GM21360 (cell line): ENCODE measurements at regions not wholly inside any gene's neighbourhood (a gene's known extent, or its start where the extent isn't known, plus 50 kb on each side); places are given as distances from the start of the nearest gene placed in this dataset.
A peak's percentile ranks its signal among the peaks of the same experiment; 100 is the strongest.
"Not testable (repeated sequence)": the region's sequence is repeated elsewhere in the genome, so short reads cannot be mapped to it uniquely, and the experiment has no call there.

Experiments
- ATAC-seq: cut with Tn5 transposase; IDR thresholded peaks from one replicate; pipeline ENCODE4 v1.9.1; 2021; ENCODE audit warnings: mild to moderate bottlenecking, moderate library complexity; ENCODE audit not compliant: unreplicated experiment

DNA sequence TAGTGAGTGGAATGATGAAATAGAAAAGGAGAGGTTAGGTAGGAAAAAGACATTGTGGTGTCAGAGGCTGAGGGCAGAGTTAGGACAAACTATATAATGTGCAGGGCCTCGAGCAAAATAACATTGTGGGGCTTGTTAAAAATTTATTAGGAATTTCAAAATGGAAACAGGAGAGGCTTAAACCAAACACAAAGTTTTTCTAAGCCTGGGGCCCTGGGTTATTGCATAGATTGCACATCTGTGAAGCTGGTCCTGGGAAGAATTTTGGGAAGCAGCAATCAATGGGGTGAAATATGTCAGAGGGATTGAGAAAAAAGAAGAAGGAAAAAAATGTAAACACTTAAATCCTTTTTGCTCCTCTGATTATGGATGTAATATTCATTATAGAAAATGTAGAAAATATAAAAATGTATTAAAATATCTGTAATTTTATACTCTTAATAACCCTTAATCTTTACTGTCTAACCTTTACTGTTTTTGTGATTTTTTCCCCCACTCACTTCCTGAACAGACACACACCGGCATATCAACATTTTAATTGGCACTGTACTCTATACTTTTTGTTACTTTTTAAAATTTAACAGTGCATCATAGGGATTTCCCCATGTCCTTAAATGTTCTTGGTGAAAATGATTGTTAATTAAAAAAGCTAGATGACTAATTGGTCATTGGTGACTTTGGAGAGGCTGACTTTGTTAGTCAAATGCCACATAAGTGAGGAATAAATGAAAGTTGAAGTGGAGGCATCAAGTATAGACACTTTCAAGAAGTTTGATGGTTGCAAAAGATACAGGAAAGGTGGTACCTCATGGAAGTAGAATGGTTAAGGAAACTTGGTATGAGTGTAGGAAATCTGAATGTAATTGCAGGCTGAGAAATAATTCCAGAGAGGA is 183.4 kb downstream of the NFKBIZ start:
- ATAC-seq, result no peak

DNA sequence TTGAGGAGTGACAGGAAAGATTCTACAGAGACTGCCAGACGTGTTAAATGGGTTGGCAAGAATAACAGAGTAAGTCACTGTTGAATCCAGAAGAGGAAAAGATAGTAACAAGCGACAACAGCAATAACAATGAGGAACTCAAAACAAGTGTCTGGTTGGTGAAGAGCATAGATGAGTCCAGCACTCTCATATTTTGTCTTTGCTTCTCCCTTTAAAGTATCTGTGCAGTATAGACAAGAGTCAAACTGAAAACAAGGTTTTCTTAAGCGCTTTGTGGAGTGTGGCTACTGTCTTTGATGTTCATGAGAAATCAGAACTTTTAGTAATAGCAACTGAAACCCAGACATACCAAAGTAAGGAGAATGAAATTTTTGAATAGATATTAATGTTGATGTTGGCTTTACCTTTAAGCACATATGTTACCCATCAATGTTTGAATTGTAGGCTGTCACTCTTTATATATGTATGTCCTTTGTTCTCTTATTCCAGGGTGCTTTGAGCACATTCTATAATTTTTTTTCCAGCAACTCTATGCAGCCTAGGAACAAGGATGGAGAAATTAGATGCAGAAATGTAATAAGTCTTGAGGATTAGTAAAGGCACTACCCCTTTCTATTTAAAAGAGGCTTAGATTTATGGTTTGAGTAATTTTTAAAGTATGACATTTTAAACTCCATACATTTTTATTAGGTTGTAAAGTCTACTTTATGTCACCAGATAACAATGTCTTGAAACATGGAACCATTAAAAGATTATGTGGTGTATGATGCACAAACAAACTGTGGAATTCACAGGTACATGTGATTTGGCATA is 185.5 kb downstream of the NFKBIZ start:
- ATAC-seq, result peak; percentile 44

DNA sequence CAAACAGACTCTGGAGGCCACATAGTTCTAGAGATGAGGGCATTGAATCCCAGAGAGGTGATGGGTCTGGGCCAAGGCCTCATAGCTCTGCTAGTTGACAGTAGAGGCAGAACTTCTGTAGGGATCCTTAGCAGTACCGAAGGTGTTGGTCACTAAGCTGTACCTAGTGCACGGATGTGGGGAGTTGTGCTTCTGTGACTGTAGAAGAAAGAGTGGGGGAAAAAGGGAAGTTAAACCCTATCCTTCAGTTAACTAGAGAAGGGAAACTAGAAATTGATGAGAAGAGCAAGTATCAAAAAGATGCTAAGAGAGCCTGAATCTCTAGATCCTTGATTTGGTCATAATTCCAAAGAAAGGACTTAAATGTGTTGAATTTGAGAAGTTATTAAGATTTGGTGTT is 186.7 kb downstream of the NFKBIZ start:
- peak; percentile 47 for ATAC-seq

DNA sequence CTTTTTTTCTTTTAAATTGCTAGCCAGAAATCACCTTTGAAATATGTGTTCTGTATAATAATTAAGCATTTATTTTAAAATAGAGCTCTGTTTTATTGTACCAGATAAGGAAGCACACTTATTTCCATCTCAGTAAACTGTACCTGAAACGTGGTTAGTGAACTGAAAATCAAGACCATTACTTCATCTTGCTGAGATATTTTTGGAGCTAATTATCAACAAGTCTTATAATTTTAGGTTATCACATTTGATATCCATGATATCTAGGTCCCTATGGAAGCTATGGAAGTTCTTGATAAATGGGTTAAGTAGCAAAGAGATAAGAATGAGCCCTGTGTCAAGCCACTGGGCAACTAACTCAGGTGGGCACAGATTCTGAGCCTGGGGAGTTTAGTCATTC is 187.2 kb downstream of the NFKBIZ start:
- ATAC-seq, result no peak

DNA sequence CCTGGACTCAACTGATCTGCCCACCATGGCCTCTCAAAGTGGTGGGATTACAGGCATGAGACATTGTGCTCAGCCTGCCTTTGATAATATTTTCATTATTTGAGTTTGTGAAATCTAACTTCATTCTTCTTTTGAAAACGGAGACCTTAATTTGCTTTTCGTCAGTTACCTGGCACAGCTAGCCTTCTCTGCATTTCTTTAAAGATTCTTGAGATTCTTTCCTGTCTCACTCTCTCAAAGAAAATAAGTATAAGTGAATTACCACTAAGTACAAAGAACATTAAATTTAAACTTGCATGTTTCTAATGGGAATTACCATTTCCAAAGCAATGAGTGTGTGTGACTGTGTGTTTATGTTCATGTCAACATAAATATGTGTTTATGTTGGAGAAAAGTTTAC is 187.9 kb downstream of the NFKBIZ start:
- no peak for ATAC-seq

DNA sequence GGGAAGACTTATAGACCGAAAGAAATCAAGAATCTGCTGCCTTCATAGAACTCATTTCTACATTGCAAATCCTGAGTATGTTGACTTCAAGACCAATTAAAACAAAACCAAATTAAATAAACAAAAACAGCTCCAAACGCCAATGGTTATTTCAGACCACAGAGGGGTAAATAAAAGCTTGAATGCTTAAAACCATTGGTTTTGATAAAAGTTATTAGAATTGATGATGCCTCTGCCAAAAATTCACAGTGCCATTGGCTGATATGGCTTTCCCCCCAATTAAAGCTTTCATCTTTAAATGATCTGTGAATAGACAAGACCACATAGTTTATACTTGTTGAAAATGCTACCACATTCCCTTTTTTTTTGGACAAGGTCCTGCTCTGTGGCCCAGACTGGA is 188.5 kb downstream of the NFKBIZ start:
- ATAC-seq, result no peak

DNA sequence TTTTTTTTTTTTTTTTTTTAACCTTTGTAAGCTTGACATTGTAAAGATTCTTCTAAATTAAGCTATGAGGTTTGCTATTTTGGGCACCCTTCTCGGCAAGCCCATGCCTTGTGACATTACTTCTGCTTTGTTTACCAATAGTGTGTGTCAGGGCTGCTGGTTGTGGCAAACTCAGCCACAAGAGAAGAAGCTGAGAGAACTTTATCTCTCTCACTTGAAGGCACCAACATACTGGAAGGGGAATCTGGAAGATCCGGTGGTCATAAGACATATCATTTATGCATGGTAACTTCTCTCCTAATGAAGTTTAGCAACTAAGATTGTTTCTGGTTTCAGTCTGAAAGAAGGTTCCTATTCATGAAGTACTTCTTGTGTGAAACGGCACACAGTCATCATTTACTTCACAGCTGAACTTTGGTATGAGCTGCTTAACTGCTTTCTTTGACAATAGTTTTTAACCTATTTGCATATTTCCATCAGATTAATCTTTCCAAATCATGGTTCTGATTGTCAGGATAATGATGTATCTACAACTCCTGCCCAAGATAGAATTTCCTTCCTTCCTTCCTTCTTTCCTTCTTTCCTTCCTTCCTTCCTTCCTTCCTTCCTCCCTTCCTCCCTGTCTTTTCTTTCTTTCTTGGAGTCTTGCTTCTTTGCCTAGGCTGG is 189.3 kb downstream of the NFKBIZ start:
- peak; percentile 68 for ATAC-seq

DNA sequence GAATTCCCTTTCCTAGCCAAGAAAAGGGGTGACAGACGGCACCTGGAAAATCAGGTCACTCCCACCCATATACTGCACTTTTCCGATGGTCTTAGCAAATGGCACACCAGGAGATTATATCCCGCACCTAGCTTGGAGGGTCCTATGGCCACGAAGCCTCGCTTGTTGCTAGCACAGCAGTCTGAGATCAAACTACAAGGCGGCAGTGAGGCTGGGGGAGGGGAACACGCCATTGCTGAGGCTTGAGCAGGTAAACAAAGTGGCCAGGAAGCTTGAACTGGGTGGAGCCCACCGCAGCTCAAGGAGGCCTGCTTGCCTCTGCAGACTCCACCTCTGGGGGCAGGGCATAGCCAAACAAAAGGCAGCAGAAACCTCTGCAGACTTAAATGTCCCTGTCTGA is 190.8 kb downstream of the NFKBIZ start:
- ATAC-seq, result not testable (repeated sequence)

DNA sequence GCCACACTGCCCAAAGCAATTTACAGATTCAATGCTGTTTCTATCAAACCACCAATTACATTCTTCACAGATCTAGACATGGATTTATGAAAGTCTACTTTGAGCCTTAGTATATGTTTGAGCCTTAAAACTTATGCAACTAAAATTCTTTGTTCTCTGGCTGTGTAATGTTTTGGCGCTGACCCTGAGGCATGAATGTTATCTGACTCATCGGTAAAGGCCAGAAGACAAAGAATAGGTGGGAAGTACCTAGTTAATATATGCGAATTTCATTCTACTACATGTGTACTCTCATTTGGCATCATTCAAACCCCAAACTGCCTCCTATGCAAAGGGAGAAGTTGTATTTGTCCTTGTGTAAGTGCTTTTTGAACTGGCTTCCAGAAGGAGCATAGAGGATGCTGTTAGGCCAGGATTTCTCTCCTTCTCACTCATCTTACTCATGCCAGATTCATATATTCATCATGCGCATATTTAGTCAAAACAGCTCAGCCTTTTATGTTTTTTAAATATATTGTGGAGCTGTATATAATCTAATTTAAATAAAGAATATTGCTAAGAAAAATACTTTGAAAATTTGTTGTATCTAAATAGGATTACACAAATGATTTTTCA is 204.2 kb downstream of the NFKBIZ start:
- no peak for ATAC-seq

DNA sequence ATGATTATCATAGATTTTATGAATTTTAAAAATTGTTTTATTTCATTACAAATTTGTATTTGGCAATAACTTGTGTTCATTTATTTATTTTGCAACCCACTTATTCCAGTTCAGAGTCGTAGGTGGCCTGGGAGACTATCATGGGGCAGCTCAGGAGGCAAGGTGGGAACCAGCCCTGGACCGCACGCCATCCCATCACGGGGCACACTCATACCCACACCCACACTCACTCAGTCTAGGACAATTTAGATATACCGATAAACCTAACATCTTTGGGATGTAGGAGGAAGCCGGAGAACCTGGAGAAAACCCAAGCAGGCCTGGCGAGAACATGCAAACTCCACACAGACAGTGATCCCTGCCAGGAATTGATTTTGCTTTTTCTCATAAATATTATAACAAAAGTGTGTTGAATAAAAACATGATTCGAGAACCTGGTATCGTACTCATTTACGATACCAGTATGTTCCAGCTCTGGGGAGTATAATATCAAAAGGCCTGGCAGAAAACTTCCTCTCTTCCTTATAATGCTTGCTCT is 205.3 kb downstream of the NFKBIZ start:
- no peak for ATAC-seq

DNA sequence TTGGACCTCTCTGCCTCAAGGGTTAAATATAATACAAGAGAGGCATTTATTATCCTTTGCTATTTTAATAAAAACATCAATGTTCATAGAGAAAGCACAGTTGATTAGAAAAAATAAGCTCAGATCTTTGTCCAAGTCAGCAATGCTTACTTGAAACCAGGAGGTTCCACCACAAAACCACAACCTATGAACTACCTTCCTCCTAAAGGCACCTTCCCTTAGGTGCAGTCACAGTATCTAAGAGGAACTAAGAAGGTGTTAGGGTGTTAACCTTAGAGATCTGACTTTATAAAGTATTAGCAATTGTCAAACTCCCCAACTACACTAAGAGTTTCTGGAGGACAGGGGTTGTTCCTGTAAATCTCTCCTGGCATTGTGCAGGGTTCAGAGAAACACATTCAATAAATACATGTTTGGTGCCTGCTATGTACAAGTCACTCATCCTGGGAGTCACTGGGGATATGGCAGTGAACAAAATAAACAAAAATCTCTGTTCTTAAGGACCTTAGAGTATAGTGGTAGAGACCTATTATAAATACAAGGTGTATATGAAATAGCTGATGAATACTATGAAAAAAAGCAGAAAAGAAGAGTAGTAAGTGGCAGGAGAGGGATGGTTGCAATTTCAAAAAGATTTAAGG is 208.6 kb downstream of the NFKBIZ start:
- ATAC-seq, result peak; percentile 80

DNA sequence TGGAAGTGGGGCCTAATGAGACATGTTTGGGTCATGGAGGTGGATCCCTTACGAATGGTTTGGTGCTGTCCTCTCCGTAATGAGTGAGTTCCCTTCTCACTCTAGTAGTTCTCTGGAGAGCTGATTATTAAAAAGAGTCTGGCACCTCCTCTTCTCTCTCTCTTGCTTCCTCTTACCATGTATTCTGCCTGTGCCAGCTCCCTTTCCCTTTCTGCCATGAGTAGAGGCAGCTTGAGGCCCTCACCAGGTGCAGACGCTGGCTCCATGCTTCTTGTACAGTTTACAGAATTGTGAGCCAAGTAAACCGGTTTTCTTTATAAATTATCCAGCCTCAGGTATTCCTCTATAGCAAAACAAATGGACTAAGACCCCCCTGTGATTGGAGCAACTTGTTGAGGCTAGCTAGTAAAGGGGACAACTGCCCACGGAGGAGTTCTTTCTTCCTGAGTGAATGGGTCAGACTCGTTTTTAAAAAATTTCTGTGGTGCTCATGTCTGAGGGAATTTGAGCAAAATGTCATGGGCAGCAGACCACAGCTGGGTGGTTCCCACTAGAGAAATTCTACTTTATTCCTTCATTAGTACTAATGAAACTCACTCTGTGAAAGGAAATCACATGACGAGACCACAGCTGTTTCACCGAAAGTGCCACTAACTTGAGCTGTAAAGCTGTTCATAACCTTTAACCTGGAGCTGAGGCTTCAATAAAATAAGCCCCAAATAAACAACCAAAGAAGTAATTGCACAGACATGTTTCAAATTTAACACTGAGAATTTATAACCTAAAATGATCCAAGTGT is 210.0 kb downstream of the NFKBIZ start:
- peak; percentile 63 for ATAC-seq

DNA sequence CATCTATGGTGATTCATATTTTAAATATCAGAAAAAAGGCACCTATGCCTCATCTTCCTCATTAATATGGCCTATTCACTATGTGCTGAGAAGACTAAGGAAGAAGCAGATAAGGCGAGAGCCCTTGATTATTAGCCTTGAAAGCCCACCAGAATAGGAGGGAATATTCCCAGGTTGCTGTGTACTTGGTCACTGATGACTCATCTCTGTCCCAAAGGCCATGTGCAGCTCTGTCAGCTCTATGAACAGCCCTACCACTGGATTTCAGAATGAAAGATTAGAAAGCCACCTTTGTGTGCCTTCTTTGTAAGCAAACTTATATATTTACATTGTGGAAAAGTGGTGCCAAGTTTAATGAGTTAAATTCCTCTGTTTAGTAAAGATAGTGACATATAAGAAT is 211.5 kb downstream of the NFKBIZ start:
- ATAC-seq, result no peak

DNA sequence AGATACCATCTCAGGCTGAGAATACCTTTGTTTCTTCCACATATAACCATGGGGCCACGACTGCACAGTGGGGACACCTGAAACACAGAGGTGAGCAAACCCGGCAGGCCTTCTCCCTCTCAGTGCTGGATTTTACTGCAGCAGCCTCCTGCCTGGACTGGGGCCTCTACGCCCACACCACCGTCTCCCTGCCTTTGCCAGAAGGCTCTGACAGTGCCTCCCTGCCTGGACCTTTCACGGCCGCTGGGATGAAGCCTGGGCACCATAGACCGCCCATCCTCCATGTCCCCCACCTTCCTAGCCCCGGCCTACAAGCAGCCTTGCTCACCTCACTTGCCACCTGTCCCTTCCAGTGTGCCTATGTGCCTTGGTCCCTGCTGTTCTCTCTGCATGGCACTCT is 214.3 kb downstream of the NFKBIZ start:
- ATAC-seq, result no peak

DNA sequence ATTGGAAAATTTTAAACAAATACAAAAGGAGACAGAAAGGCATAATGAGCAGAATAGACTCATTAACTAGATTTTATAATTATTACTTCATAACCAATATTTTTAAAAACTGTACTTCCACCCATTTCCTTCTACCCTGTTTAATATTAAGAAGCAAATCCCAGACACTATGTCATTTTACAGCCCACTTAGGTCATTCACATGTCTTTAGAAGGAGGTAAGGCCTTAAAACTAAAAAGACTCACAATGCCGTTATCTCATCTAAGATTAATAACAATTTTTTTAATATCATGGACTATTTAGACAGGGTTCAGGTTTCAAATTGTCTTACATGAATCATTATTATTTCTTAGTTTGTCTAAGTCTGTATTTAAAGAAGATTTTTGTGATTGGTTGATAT is 217.2 kb downstream of the NFKBIZ start:
- ATAC-seq, result no peak

DNA sequence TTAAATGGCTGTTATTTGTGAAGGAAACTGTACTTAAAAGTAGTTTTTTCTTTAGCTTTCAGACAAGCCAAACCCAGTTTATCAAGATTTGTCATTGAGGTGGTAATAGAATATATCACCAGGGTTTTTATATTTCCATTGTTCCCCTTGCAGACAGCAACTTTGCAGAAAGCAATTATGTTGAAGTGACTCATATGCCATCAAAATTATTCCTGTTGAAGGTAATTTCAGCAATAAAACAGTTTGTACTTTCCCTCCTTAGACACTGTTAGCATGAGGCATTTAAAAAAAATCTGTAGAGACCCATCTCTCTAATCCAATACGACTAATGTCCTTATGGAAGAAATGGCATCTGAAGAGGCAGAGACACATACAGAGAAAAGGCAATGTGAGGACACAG is 219.0 kb downstream of the NFKBIZ start:
- no peak for ATAC-seq

DNA sequence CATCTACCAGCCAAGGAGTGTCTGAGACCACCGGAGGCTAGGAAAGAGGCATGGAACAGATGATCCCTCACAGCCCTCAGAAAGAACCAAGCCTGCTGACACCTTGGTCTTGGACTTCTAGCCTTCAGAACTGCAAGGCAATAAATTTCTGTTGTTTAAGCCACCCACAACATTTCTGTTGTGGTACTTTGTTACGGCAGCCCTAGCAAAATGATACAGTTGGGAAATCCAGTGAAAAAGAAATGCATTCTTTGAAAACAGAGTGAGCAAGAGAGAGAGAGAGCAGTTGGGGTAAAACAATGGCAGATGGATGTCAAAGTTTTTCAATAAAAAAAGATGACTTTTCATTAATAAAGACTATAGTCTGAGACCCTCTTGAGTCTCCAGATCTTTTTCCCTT is 219.4 kb downstream of the NFKBIZ start:
- no peak for ATAC-seq

DNA sequence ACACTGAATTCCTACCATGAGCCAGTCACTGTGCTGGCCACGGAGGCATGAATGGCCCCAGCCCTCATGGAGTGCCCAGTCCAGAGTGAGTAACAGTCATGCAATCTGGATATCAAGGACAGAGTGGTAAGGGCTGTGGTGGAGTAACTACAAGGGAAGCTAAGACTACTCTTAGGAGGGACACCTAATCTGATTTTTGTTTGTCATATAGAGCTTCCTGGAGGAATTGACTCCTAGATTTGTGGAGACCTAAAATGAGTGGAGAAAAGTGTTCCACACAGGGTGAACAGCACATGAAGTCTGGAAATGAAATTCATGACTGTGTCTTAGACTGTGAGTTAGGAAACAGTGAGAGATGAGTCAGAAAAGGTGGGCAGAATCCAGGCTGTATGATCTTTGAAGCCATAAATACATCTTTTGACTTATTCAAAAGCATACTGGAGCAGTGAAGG is 219.9 kb downstream of the NFKBIZ start:
- ATAC-seq, result no peak

DNA sequence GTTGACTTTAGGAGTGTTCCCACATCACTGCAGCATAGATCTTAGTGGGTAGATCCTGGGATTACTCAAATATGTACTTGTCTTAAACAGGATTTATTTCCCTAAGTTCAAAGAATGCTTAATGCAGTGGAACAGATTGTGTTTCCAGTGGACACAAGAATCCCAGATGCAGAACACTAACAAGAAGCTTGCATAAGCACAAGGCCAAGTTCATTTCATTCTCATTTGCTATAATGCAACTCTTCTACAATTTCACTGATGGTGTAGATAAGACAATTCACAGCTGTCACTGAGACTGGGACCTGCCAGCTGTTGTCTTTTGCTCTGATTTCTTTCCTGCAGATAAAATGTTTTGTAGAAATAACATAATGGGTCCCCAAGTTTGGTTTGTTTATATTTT is 225.6 kb downstream of the NFKBIZ start:
- no peak for ATAC-seq
